GM10248 (cell line): ENCODE measurements at regions not wholly inside any gene's neighbourhood (a gene's known extent, or its start where the extent isn't known, plus 50 kb on each side); places are given as distances from the start of the nearest gene placed in this dataset.

Experiments used
- CTCF ChIA-PET: fragments of 300-600 bp; sonication (Branson Sonifier 250); formaldehyde crosslinking; extraction: SDS; loops from one replicate; lab custom pipeline; 2021; ENCODE audit warnings: antibody characterized with exemption; lab: Yijun Ruan, JAX
- POLR2A ChIA-PET: fragments of 350-650 bp; sonication (Branson Sonifier 250); formaldehyde crosslinking; extraction: SDS; loops from one replicate; lab custom pipeline; 2020; ENCODE audit warnings: antibody characterized with exemption; lab: Yijun Ruan, JAX
- DNase-seq: peaks from one replicate; pipeline ENCODE4 v3.0.0; 2012; ENCODE audit errors: extremely low spot score
- TF ChIP-seq, protein P1 (sequence below): IDR thresholded peaks from 2 replicates; pipeline ENCODE4 v1.5.1; 2012; ENCODE audit warnings: mild to moderate bottlenecking, low read depth; ENCODE audit errors: extremely low read depth, missing control alignments, control extremely low read depth

DNA sequence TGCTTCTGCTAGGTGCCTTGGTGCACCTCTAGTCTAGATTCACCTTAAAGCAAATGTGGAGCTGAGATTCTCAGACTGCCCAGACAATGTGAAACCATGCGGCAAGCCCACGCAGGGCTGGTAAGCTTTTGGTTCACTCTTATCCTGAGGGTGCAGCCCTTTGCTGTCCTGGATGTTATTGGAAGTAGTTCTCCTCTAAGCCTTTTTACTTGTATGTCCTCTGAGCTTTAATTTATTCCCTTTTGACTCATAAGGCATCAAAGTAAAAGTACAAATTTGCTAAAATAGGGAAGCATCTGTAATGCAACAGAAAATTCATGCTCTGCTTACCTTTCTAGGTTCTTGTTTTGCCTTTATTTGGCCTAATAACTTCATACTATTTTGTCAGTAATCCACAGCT is 186.8 kb downstream of the MACC1 start:
- ChIA-PET CTCF (interaction anchor here (1.2 to 1.7 kb wide), 6 partner anchors 10 to 300 kb away, joined by 3 to 9 read pairs (median 4); partner anchors contain the start of gene ITGB8), POLR2A (interaction anchor here (0.7 kb wide), 1 partner anchor 11 kb away, joined by 4 read pairs; no protein-coding TSS in a partner anchor)
- TF ChIP-seq, protein P1, sequence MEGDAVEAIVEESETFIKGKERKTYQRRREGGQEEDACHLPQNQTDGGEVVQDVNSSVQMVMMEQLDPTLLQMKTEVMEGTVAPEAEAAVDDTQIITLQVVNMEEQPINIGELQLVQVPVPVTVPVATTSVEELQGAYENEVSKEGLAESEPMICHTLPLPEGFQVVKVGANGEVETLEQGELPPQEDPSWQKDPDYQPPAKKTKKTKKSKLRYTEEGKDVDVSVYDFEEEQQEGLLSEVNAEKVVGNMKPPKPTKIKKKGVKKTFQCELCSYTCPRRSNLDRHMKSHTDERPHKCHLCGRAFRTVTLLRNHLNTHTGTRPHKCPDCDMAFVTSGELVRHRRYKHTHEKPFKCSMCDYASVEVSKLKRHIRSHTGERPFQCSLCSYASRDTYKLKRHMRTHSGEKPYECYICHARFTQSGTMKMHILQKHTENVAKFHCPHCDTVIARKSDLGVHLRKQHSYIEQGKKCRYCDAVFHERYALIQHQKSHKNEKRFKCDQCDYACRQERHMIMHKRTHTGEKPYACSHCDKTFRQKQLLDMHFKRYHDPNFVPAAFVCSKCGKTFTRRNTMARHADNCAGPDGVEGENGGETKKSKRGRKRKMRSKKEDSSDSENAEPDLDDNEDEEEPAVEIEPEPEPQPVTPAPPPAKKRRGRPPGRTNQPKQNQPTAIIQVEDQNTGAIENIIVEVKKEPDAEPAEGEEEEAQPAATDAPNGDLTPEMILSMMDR: no peak
- DNase-seq: no peak

- POLR2A ChIA-PET: no interaction called here
- no peak for DNase-seq
- TF ChIP-seq, protein P1: no peak
- CTCF ChIA-PET: no interaction called here
Observed at GRCh38 chr7:20026762-20027161, 190.4 kb downstream of the MACC1 start.

- TF ChIP-seq, protein P1: no peak
- POLR2A ChIA-PET: no interaction called here
- CTCF ChIA-PET: interaction anchor here (0.9 to 2.5 kb wide), 10 partner anchors 9 to 576 kb away, joined by 3 to 9 read pairs (median 4); no protein-coding TSS in a partner anchor
- no peak for DNase-seq
Observed at GRCh38 chr7:20021831-20022230, 195.4 kb downstream of the MACC1 start.

DNA sequence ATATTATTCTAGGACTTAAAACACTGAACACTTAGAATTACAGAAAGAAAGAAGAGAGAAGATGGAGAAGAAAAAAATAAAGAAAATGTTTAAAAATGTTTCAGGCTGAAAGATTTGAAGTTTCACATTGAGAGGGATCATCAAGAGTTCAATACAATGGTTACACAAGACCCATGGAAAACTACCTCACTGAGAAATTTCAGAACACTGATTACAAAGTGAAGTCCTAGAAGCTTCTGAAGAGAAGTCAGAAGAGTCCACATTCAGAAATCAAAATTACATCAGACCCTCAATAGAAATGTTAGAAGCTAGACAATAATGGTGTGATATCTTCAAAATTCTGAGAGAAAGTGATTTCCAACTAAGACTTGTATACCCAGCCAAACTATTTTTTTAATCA is 196.1 kb downstream of the MACC1 start:
- no peak for DNase-seq
- ChIA-PET CTCF (interaction anchor here (1.2 to 2.5 kb wide), 5 partner anchors 9 to 38 kb away, joined by 4 to 9 read pairs (median 6); no protein-coding TSS in a partner anchor), POLR2A (no interaction called here)
- TF ChIP-seq, protein P1: no peak

DNA sequence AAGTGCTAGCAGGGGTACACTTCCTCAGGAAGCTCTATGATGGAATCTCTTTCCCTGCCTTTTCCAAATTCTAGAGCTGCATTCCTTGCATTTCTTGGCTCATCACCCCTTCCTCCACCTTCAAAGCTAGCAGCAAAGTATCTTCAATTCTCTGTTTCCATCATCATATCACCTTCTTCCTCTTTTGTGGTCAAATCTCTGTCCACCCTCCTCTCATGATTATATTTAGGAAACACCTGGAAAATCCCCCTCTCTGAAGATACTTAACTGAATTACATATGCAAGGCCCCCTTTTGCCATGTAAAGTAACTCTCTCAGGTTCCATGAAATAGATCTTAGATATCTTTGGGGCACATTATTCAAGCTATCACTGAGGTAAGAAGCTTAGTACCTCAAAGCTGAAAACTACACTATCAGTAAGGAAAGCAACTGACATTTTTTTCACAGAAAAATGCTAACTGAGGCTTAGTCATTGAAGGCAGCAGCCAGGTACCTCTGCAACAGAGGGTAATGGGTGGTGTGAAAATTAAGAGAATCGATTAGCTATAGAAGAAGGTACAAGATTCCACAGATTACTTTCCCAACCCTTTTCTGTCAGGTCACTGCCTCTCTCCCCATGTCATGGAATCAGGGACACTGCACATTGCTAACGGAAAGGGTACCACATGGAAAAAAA is 197.3 kb downstream of the MACC1 start:
- DNase-seq: peak; percentile 11
- ChIA-PET CTCF (interaction anchor here (0.6 to 2.5 kb wide), 8 partner anchors 10 to 1920 kb away, joined by 3 to 9 read pairs (median 3); no protein-coding TSS in a partner anchor), POLR2A (interaction anchor here (0.9 kb wide), 1 partner anchor 11 kb away, joined by 4 read pairs; no protein-coding TSS in a partner anchor)
- TF ChIP-seq, protein P1: no peak

GRCh38 chr7:20016669-20017068 is 200.5 kb downstream of the MACC1 start:
- ChIA-PET CTCF (interaction anchor here (1.6 kb wide), 1 partner anchor 14 kb away, joined by 4 read pairs; no protein-coding TSS in a partner anchor), POLR2A (no interaction called here)
- DNase-seq: no peak

More at GRCh38 chr7:20016669-20017068, 200.5 kb downstream of the MACC1 start:
- TF ChIP-seq, protein P1: no peak
